K562 (cell line): ENCODE measurements at regions not wholly inside any gene's neighbourhood (a gene's known extent, or its start where the extent isn't known, plus 50 kb on each side); places are given as distances from the start of the nearest gene placed in this dataset.

Experiments used
- CBFA2T3 ChIP-seq: fragments of 450-650 bp; IDR thresholded peaks from 2 replicates; pipeline ENCODE4 v1.6.1; 2017
- CBX2 ChIP-seq: fragments of 200-600 bp; sonication (generic); IDR thresholded peaks from one replicate; pipeline ENCODE4 v1.6.1; 2012; ENCODE audit warnings: mild to moderate bottlenecking, low read length, inconsistent platforms; ENCODE audit not compliant: insufficient read depth, poor library complexity, severe bottlenecking
- CBX3 ChIP-seq, 2 experiments: IDR thresholded peaks; 1 replicate in 1 of 2; 2 replicates in 1 of 2; pipeline ENCODE4 v1.6.1; 2012; ENCODE audit warnings: inconsistent platforms in 2 of 2, low read length in 2 of 2, borderline replicate concordance in 1 of 2, control low read depth in 1 of 2
- CEBPB ChIP-seq: fragments of 450-650 bp; IDR thresholded peaks from 2 replicates; pipeline ENCODE4 v1.6.1; 2016; ENCODE audit warnings: missing genetic modification characterization, missing compliant biosample characterization
- COPS2 ChIP-seq: fragments of 450-650 bp; conservative IDR thresholded peaks from 2 replicates; pipeline ENCODE4 v1.6.1; 2016; ENCODE audit warnings: mild to moderate bottlenecking, moderate library complexity
- ELF1 ChIP-seq: fragments of 200-800 bp; sonication (Bioruptor generic); IDR thresholded peaks from 2 replicates; pipeline ENCODE4 v1.6.1; 2016; ENCODE audit warnings: missing genetic modification characterization, missing compliant biosample characterization
- GATAD2B ChIP-seq: fragments of 450-650 bp; IDR thresholded peaks from 2 replicates; pipeline ENCODE4 v1.6.1; 2017; ENCODE audit warnings: mild to moderate bottlenecking, borderline replicate concordance
- HNRNPK ChIP-seq: fragments of 200-400 bp; formaldehyde crosslinking; IDR thresholded peaks from one replicate; pipeline ENCODE4 v1.6.1; 2018; ENCODE audit warnings: mild to moderate bottlenecking, low read depth, low read length; ENCODE audit not compliant: poor library complexity, severe bottlenecking
- LCOR ChIP-seq: sonication (generic); formaldehyde crosslinking; IDR thresholded peaks from 2 replicates; pipeline ENCODE4 v1.8.0; 2022; ENCODE audit warnings: mild to moderate bottlenecking, missing genetic modification reagents
- LEF1 ChIP-seq: fragments of 450-650 bp; IDR thresholded peaks from 2 replicates; pipeline ENCODE4 v1.6.1; 2016; ENCODE audit warnings: mild to moderate bottlenecking
- MEIS2 ChIP-seq: fragments of 450-650 bp; IDR thresholded peaks from 2 replicates; pipeline ENCODE4 v1.6.1; 2014; ENCODE audit warnings: mild to moderate bottlenecking; ENCODE audit not compliant: partially characterized antibody
- MTA3 ChIP-seq: fragments of 450-650 bp; formaldehyde crosslinking; IDR thresholded peaks from 2 replicates; pipeline ENCODE4 v1.6.1; 2017; ENCODE audit warnings: mild to moderate bottlenecking, borderline replicate concordance
- NFIC ChIP-seq: fragments of 450-650 bp; IDR thresholded peaks from 2 replicates; pipeline ENCODE4 v1.6.1; 2017; ENCODE audit warnings: mild to moderate bottlenecking, inconsistent platforms
- POLR2G ChIP-seq: fragments of 200-400 bp; formaldehyde crosslinking; IDR thresholded peaks from 2 replicates; pipeline ENCODE4 v1.6.1; 2017; ENCODE audit warnings: low read depth, mild to moderate bottlenecking, antibody characterized with exemption, low read length, moderate library complexity
- POU5F1 ChIP-seq: fragments of 150-350 bp; IDR thresholded peaks from 2 replicates; pipeline ENCODE4 v1.6.1; 2014; ENCODE audit warnings: borderline replicate concordance, low read length, low read depth, mild to moderate bottlenecking; ENCODE audit not compliant: partially characterized antibody
- RFX5 ChIP-seq: IDR thresholded peaks from 2 replicates; pipeline ENCODE4 v1.6.1; 2011; ENCODE audit warnings: low read depth, mild to moderate bottlenecking, improper control_type of control experiment, low read length
- RFX7 ChIP-seq: fragments of 250-450 bp; sonication (Bioruptor Pico); IDR thresholded peaks from 2 replicates; pipeline ENCODE4 v1.5.1; 2021; ENCODE audit warnings: mild to moderate bottlenecking
- SIN3B ChIP-seq: fragments of 450-650 bp; IDR thresholded peaks from 2 replicates; pipeline ENCODE4 v1.6.1; 2017; ENCODE audit warnings: low read depth, mild to moderate bottlenecking, moderate library complexity
- SMAD4 ChIP-seq: fragments of 250-450 bp; sonication (Bioruptor Pico); conservative IDR thresholded peaks from 2 replicates; pipeline ENCODE4 v1.8.0; 2021; ENCODE audit warnings: inconsistent platforms, mild to moderate bottlenecking, moderate library complexity
- ZC3H8 ChIP-seq: fragments of 450-650 bp; IDR thresholded peaks from 2 replicates; pipeline ENCODE4 v1.6.1; 2017
- ZNF239 ChIP-seq: fragments of 250-450 bp; sonication (Bioruptor Pico); IDR thresholded peaks from 2 replicates; pipeline ENCODE4 v1.4.0; 2020; ENCODE audit warnings: mild to moderate bottlenecking
- TF ChIP-seq, protein P1 (sequence below): sonication (generic); formaldehyde crosslinking; IDR thresholded peaks from 2 replicates; pipeline ENCODE4 v1.8.0; 2022; ENCODE audit warnings: mild to moderate bottlenecking, low read depth, missing genetic modification reagents
- TF ChIP-seq, protein P2 (sequence below), 3 experiments: fragments of 200-800 bp in 1 of 3; sonication (Bioruptor generic) in 1 of 3; sonication (generic) in 1 of 3; formaldehyde crosslinking in 1 of 3; IDR thresholded peaks; 2 replicates each; pipeline versions ENCODE4 v1.6.1 to v1.8.0; 2016 to 2022; ENCODE audit warnings: mild to moderate bottlenecking in 2 of 3, missing compliant biosample characterization in 2 of 3, missing genetic modification characterization in 2 of 3, missing genetic modification reagents in 1 of 3
- TF ChIP-seq, protein P3 (sequence below), 2 experiments: fragments of 450-650 bp; conservative IDR thresholded peaks; 2 replicates each; pipeline ENCODE4 v1.6.1; 2017; ENCODE audit warnings: mild to moderate bottlenecking in 2 of 2, moderate library complexity in 2 of 2
- TF ChIP-seq, protein P4 (sequence below): sonication (generic); formaldehyde crosslinking; IDR thresholded peaks from 2 replicates; pipeline ENCODE4 v1.9.0; 2022; ENCODE audit warnings: mild to moderate bottlenecking, missing genetic modification reagents
- TF ChIP-seq, protein P5 (sequence below): fragments of 250-450 bp; sonication (Bioruptor Pico); IDR thresholded peaks from 2 replicates; pipeline ENCODE4 v1.8.0; 2022; ENCODE audit warnings: inconsistent platforms, mild to moderate bottlenecking, moderate library complexity, borderline replicate concordance

DNA sequence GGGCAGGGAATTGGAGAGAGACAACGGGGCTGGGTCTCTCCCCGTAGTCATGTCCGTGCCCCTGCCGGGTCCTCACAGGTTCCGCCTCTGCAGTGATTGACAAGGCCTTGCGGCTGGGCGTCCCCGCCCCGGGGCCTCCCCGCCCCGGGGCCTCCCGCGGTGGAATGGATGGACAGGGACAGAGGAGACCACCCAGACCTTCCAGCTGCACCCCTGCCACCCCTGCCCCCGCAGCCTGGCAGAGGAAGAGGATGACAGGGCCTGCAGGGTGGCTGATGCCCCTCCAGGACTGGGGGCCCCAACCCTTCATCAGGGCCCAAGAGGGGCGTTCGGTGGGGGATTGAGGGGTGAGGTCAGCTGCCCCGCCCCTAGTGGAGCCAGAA lies 216.4 kb upstream of the CIBAR2 start (continued):
- no peak for TF ChIP-seq GATAD2B
- TF ChIP-seq ZNF239 (CRISPR knock-in tag): no peak
- TF ChIP-seq POLR2G: peak; percentile 39; the same call in 1 of the 2 replicates
- no peak for TF ChIP-seq CEBPB (tag)
- TF ChIP-seq MTA3: no peak
- TF ChIP-seq RFX5: no peak
- TF ChIP-seq, protein P1, sequence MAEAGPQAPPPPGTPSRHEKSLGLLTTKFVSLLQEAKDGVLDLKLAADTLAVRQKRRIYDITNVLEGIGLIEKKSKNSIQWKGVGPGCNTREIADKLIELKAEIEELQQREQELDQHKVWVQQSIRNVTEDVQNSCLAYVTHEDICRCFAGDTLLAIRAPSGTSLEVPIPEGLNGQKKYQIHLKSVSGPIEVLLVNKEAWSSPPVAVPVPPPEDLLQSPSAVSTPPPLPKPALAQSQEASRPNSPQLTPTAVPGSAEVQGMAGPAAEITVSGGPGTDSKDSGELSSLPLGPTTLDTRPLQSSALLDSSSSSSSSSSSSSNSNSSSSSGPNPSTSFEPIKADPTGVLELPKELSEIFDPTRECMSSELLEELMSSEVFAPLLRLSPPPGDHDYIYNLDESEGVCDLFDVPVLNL (CRISPR knock-in tag): no peak
- no peak for TF ChIP-seq HNRNPK
- TF ChIP-seq RFX7 (CRISPR knock-in tag): no peak
- no peak for TF ChIP-seq NFIC
- no peak for TF ChIP-seq CBX3 (IDR thresholded peaks at IDR 0.05; ENCODE audit: borderline replicate concordance in 1 of 2, low read length in 2 of 2)
- no peak for TF ChIP-seq CBFA2T3
- peak; percentile 27 for TF ChIP-seq MEIS2
- 0 out of 2 replicates have a peak, but pooled peaks have one; percentile 5 for TF ChIP-seq LEF1
- no peak for TF ChIP-seq POU5F1
- no peak for TF ChIP-seq ELF1
- TF ChIP-seq COPS2: no peak
- TF ChIP-seq SMAD4: no peak
- TF ChIP-seq LCOR: no peak
- TF ChIP-seq, protein P2, sequence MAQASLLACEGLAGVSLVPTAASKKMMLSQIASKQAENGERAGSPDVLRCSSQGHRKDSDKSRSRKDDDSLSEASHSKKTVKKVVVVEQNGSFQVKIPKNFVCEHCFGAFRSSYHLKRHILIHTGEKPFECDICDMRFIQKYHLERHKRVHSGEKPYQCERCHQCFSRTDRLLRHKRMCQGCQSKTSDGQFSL (CRISPR knock-in tag; IDR thresholded peaks at IDR 0.05): peak; percentile 49; the same call in 1 of the 2 replicates
- TF ChIP-seq, protein P2 (tag; IDR thresholded peaks at IDR 0.05): no peak
- no peak for TF ChIP-seq CBX2
- no peak for TF ChIP-seq ZC3H8
- TF ChIP-seq, protein P3, sequence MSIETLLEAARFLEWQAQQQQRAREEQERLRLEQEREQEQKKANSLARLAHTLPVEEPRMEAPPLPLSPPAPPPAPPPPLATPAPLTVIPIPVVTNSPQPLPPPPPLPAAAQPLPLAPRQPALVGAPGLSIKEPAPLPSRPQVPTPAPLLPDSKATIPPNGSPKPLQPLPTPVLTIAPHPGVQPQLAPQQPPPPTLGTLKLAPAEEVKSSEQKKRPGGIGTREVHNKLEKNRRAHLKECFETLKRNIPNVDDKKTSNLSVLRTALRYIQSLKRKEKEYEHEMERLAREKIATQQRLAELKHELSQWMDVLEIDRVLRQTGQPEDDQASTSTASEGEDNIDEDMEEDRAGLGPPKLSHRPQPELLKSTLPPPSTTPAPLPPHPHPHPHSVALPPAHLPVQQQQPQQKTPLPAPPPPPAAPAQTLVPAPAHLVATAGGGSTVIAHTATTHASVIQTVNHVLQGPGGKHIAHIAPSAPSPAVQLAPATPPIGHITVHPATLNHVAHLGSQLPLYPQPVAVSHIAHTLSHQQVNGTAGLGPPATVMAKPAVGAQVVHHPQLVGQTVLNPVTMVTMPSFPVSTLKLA (conservative IDR thresholded peaks at IDR 0.05): 0 out of 4 replicates have a peak, but pooled peaks of 1 of the 2 experiments have one; percentile 17
- no peak for TF ChIP-seq SIN3B
- TF ChIP-seq, protein P4, sequence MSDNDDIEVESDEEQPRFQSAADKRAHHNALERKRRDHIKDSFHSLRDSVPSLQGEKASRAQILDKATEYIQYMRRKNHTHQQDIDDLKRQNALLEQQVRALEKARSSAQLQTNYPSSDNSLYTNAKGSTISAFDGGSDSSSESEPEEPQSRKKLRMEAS (CRISPR knock-in tag): 0 out of 2 replicates have a peak, but pooled peaks have one; percentile 2
- TF ChIP-seq, protein P5, sequence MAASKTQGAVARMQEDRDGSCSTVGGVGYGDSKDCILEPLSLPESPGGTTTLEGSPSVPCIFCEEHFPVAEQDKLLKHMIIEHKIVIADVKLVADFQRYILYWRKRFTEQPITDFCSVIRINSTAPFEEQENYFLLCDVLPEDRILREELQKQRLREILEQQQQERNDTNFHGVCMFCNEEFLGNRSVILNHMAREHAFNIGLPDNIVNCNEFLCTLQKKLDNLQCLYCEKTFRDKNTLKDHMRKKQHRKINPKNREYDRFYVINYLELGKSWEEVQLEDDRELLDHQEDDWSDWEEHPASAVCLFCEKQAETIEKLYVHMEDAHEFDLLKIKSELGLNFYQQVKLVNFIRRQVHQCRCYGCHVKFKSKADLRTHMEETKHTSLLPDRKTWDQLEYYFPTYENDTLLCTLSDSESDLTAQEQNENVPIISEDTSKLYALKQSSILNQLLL (CRISPR knock-in tag): no peak
